NCI-H2107 treated with DMSO at 0.1 percent for 48 hours (cell line): ENCODE measurements at regions not wholly inside any gene's neighbourhood (a gene's known extent, or its start where the extent isn't known, plus 50 kb on each side); places are given as distances from the start of the nearest gene placed in this dataset.
"Not testable (repeated sequence)": the region's sequence is repeated elsewhere in the genome, so short reads cannot be mapped to it uniquely, and the experiment has no call there.

Source experiments
- DNase-seq: peaks from one replicate; lab custom pipeline; 2025; ENCODE audit not compliant: unreplicated experiment; lab: John Stamatoyannopoulos, UW

DNA sequence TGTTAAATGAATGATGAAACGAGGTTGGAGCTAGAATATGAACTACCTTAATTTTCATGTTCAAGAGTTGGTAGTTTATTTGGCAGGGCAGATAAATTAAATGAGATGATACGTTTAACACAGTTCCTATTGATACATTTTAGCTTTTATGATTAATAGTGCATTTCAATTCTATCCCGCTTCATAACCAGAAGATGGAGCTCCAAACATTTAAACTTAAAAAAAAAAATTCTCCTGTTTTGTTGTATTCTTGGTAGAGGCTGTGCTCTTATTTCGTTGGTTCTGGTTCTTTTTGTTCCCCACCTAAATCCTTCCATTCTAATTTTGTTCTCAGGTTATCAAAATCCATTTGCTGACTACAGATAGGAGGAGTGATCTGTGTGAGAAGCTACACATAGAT, 71.8 kb upstream of the PTPN13 start:
- DNase-seq: no peak

DNA sequence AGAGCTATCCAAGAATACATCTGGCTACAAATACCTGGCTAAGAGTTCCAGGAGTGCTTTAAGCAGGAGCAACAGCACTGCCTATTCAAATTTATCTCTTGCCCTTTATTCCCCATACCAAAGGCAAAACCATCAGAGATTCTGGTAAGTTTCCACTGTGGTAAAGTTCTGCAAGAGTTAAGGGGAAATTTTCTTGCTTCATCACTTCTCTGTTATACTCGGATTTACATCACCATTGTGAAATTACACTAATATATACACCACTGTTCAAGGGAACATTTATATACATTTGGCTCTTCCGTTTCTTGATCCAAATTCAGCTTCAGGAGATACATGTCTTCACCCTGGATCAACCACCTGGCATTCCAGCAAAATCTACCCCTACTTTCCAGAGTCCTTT, 70.8 kb upstream of the PTPN13 start:
- DNase-seq: no peak

DNA sequence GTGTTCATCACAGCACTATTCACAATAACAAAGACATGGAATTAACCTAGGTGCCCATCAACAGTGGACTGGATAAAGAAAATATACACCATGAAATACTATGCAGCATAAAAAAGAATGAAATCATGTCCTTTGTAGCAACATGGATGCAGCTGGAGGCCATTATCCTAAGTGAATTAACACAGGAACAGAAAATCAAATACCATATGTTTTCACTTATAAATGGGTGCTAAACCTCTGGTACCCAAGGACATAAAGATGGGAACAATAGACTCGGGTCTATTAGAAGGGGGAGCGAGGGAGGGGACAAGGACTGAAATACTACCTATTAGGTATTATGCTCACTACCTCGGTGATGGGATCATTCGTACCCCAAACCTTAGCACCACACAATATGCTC, 66.4 kb upstream of the PTPN13 start:
- DNase-seq: not testable (repeated sequence)

DNA sequence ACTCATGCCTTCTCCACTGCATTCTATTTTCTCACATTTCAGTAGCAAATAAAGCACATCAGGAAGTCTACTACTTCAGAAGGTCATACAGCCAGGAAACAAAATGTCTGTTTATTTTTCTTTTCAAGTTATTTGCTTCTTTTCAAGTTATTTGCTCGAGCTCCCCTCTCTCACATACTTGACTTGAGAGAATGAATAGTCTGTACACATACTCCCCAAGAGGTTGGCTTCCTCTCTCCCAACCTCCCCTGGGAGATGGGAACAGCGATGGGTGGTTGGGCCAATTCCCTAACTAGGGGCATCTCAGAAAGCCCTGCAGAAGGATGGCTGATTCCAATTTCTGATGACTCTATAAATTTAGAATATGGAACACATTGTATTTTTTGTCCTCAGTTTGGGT, 64.7 kb upstream of the PTPN13 start:
- DNase-seq: no peak

DNA sequence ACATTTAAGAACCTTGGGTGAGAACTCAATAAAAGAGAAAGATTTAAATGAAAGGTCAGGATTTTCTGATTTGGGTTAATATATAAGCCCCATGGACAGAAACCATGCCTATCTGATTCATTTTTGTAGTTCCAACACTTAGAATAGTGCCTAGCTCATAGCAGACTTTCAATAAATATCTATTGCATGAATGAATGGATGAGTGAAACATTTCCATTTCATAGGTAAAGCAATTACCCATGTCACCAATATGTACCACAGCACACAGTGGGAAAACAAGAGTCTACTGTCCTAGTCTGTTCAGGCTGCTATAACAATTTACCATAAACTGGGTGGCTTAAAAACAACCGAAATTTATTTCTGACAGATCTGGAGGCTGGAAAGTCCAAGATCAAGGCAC, 63.9 kb upstream of the PTPN13 start:
- DNase-seq: no peak

DNA sequence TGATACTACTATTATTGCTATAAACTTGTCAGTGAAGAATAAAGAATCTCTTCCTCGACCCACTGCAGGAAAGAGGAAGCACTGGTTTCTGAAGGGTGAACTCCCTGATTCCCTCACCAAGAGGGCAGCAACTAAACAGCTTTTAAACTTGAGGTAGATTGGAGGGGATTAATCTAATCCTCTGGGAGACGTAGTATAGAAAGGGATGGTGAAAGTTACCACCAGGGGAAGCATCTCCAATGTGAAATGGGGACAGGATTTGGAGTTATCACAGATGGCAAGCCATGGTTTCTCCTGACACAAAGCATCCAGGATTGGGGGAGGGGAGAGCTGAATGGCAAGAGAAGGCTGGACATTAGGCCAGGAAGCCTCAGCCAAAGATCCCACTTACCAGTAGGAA, 62.7 kb upstream of the PTPN13 start:
- DNase-seq: no peak

DNA sequence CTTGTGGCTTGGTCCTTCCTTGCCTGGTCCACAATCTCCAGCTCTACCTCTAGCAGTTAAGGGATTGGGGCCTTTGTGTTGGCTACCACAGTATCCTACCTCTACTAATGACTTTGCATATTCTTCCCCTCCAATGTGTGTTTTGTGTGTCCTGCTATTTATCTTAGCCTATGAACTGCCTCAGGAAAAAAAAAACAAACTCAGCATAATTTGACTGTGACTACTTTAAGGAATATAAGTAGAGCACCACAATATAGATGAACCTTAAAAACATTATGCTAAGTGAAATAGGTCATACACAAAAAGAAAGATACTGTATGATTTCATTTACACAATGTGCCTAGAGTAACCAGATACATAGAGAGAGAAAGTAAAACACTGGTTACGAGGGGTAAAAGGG, 61.3 kb upstream of the PTPN13 start:
- DNase-seq: no peak

DNA sequence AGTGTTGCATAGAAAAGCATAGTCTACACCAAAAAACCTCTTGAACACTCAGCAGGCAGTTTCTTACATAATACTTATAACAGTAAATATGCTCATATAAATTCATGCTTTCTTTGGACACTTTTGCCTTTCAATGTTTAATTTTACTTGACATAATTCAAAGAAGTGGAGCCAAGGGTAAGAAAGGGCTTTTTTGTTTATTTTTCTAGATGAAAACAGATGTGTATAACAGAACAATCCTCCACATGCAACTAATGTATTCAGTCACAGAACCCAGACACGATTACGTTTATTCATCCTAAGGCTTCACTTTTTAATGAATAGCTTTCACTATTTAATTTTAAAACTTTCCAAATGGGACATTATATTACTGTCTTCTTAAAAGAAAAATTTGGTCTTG, 58.0 kb upstream of the PTPN13 start:
- no peak for DNase-seq

DNA sequence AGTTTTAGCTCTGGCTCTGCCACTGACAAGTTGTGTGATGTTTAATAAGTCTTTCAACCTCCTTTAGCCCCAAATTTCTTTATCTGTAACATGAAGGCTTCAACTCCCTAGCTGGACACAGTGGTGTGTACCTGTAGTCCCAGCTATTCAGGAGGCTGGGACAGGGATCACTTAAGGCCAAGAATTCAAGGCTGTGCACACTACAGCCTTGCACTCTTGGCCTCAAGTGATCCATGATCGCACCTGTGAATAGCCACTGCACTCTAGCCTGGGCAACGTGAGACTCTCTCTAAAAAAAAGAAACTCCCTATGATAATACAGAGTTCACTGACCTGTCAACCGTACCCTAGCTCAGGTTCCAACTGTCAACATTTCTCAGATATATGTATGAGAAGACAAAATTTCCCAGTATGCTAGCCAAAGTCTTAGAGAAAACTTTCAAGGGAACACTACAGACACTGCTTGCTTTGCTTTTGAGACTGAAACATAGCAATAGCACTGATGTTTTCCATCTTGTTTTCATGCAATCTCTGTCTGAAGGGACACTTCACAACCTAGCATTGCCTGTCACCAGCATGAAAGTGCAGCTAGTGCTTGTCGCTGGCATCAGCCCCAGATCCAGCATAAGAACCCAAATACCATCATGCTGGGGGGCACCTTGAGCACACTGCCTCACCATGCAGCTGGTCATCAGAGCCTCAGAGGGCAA, 51.6 kb upstream of the PTPN13 start:
- DNase-seq: no peak

DNA sequence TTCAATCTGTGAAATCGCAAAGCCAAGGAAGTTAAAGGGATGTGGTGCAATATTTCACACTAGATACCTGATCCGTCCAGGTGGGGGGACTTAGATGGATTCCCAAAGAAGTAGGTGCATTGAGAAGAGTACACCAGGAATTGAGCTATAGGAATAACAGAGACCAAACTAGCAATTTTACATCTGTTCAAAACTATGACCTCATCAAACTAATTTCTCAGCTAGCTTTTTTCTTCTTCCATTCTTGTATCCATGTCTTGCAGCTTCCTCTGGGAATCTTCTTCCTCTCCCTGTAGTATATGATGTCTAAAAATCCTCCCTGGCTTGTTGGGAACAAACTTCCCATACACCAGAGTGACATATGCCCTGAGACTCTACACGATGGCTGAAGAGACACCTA, 51.0 kb upstream of the PTPN13 start:
- DNase-seq: no peak

DNA sequence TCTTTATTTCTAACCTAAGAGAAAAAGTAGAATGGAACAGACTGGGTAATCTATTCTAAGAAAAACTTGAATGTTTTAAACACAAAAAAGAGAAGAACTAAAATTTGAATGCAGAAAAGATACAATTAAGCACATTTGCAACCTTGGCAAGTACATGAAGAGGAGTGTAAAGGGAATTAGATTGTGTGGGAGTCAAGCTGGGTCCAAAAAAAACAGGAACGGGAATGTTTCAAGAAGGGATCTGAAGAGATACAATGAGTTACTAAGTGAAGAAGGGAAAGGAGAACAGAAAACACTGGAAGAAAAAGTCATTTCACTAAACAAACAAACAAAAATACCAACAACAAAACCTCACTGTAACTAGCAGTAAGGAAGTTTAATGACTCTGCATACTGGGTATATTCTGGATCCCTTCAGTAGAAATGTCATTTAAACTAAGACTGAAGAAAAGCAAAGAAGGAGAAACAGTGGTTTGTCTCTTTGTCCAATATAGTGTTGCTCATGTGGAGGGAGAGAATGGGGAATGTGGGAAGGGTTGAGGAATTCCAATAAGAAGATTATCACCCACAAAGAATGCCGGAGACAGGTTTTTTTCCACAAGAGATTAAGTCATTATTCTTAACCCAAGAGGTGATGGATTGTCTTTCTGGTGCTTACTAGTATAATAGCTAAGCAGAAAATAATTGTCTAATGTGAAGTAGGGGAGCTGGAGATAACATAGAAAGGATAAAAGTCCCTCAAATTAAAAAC, 50.4 kb upstream of the PTPN13 start:
- no peak for DNase-seq

DNA sequence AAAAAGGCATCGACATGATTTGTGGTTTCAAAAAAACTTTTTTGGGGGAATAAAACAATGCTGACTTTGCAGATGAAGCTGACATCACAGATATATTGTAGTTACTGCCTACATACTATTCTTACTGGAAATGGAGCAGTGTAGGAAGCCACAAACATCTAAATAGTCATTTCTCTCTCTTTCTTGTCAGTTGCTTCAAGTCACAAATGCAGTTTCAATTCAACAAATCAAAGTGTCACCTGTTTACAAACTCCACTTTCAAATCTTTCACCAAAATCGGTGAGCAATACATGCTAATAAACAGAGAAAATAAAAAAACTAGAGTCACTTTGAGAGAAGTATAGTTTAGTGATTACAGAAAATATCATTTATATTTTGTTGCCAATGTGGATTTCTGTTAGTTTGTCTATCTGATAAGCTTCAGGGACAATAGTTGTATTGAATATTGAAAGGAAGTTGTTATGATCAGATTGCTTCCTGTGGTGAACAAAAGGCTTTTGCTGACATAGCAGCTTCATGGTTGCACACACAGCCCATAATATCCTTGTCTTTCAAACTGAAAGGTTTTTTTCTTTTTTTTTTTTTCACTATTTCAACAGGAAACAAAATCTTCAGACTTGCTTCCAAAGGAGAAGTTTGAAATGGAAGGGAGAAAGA, 49.7 kb upstream of the PTPN13 start:
- DNase-seq: no peak
